NCI-H1417 treated with DMSO at 0.1 percent for 48 hours (cell line): ENCODE measurements at regions not wholly inside any gene's neighbourhood (a gene's known extent, or its start where the extent isn't known, plus 50 kb on each side); places are given as distances from the start of the nearest gene placed in this dataset.
A peak's percentile ranks its signal among the peaks of the same experiment; 100 is the strongest.

Experiments
- DNase-seq: peaks from one replicate; lab custom pipeline; 2025; lab: John Stamatoyannopoulos, UW

- DNase-seq: no peak
Observed at GRCh38 chr9:117547904-117548303, 133.0 kb upstream of the ASTN2 start.

DNA sequence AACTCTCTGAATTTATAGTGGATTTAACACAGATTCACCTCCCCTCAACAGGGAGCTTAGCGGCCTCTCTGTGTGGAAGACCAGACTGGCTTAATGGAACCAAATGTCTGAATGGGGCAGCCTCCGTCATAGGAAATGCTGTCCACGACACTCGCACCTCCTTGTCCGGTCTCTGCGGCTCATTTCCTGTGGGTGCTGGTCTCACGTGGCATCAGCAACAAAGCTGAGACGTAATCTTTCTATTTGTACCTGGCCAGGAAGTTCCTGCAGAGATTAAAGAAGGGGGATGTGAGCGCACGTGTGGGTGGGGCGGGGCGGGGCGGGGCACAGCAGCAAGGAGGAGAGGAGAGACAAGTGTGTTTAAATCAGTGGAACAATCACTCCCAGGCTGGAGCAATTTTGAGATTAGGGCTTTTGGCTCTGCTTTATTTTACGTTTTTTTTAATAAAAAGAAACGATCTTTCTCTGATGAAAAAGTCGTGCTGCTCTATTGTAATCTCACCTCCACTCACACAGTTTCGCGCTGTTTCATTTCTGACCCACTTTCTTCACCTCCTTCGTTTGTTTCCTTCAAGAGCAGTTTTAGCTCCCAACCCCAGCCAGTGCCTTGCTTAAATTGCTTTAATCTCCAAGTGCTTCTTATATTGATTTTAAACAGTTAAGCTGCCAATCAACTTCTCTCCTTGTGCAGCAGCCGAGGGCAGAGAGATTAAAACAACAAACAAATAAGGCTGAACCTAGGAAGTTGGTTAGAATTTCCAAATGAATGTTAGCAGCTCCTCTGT is 132.2 kb upstream of the ASTN2 start:
- DNase-seq: no peak

DNA sequence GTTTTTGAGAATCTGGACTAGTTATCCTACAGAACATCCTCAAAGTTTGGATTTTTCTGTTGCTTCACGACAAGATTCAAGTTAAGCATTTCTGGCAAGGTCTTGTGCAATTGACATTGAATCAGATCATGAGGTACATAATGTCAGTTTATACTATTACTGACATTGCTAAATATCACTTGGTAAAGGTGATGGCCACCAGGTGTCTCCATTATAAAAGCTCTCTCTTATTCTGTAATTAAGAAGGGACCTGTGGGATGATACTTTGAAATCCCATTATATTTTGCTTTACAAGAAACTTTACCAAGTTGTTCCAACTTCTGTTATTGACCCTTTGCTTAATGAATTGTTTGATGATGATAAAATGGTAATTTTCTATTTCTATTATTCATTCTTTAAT is 131.0 kb upstream of the ASTN2 start:
- no peak for DNase-seq

DNA sequence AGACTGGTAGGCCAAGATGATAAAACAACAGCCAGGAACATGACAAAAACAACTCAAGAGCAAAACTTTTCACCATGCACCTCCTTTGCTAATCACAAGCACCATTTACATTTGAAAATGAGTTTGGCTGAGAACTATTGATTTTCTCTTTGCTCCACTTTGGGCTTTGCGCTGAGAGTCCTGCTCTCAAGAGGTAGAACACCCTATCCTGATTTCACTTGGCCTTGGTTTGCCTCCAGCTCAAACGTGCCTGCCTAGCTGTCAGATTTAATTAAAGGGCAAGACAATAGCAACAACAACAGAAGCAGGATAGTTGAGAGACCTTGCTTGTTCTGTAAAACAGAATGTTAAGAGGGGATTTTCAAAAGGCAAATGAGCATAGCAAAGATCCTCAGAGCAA is 128.2 kb upstream of the ASTN2 start:
- no peak for DNase-seq

DNA sequence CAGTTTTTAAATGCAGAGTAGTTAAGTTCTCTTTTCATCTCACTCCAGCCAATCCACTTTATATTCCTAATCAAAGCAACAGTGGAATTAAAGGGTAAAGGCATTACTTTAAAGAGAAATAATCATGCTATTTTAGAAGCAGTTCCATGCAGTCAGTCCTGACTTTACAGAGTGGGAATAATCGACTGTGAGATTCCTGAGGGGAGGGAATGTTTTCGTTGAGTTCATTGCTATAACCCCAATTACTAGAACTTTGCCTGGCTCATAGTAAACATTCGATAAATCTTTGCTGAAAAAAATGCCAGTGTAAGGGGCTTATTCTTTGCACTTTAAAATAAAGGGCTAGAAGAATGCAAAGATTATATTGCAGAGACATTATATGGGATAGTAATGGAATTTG is 127.2 kb upstream of the ASTN2 start:
- no peak for DNase-seq

- no peak for DNase-seq
Observed at GRCh38 chr9:117541181-117541580, 126.3 kb upstream of the ASTN2 start.

DNA sequence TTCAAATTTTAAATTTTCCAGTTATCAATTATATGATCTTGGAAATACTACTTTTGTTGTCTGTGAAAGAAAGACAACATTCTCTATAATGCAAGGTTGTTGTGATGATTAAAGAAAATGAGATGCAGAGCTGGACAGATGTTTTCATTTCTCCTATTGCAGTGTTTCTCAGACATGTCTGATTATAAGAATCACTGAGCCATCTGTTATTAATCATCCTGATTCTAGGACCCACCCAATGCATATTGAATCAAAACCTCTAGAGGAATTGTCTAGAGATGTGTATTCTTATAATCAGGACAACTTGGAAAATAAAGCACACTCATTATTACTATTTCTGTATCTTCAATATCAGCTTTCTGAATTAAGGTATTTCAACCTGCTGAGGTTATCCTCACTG is 121.1 kb upstream of the ASTN2 start:
- no peak for DNase-seq

DNA sequence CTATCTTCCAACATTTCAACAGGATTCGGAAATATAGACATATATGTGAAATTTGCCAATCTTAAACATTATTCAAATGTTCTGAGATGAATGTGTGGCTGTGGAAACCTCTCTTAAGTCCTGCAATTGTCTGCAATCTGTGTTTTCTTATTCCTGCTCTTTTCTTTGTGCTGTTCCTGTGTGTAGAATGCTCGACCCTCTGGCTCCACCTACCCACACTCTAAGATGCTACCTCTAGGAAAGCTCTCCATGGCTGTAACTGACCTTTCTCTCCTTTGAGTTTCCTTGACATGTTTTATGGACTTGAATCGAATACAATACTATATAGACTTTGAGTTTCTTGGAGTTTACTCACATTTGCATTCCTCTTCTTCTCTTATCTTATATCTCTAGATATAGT is 120.6 kb upstream of the ASTN2 start:
- no peak for DNase-seq

- no peak for DNase-seq
Observed at GRCh38 chr9:117528225-117528624, 113.4 kb upstream of the ASTN2 start.

DNA sequence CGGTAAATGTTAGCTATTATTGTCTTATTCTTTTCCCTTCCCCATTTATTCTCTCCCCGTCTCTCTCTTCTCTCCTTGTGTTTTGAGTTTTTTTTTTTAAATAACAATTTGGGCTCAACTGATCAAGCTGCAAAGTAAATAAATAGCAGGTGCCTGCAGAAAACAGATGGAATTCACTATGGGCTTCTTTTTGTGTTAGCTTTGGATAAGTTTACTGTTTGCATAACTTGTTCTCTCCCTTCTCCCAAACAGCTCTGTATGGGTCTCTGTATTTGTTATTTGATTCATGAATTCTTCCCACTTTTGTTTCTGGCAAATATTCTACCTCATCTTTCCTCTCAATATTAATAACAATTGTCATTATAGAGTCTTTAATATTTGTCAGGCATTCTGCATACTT is 111.8 kb upstream of the ASTN2 start:
- DNase-seq: no peak

GRCh38 chr9:117523531-117524153 is 108.8 kb upstream of the ASTN2 start:
- DNase-seq: no peak

GRCh38 chr9:117521293-117521692 is 106.4 kb upstream of the ASTN2 start:
- no peak for DNase-seq

GRCh38 chr9:117516676-117517632 is 102.1 kb upstream of the ASTN2 start:
- no peak for DNase-seq

- no peak for DNase-seq
Observed at GRCh38 chr9:117511852-117512481, 97.1 kb upstream of the ASTN2 start.

GRCh38 chr9:117496307-117496706 is 81.5 kb upstream of the ASTN2 start:
- DNase-seq: no peak

DNA sequence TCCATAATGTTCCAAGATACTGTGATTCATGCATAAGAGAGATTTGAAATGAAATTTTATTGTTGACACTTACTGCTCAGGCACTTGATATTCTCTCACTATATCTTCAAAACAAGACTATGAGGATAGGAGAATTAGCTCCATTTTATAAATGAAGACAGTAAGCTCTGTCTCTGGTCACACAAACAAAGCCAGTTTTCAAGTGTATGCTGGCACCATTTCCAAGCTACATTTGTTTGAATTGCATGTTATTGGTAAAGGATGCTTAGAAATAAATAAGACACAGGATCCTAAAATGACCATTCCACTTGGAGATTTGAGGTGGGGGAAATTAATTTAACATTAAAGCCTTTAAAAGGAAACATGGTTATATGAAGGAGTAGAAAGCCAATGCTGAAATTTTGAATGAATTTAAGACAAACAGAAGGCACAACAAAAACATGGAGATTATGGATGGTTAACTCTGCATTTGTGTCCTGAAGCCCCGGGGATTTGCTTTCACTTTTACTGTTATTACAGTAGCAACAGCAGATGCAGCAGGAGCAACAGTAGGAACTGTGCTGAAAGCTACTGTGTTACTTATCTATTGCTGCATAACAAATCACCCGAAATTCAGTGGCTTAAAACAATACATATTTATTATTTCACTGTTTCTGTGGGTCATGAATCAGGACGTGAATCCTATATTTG is 79.7 kb upstream of the ASTN2 start:
- DNase-seq: no peak

GRCh38 chr9:117492476-117492875 is 77.6 kb upstream of the ASTN2 start:
- DNase-seq: no peak

DNA sequence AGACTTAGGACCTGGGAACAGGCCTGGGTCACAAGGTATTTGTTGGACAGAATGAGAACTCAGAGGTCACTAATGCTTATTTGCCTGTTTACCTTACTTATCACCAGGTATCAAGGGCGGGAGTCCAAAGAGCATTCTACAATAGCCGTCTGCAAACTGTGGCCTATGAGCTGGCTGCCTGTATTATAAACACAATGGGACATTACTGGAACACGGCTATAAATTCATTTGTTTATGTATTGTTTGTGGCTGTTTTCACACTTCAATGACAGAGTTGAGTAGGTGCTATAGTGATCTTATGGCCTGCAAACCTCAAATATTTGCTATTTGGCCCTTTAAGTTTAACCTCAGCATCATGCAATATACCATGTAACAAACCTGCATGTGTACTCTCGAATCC is 76.6 kb upstream of the ASTN2 start:
- DNase-seq: no peak

- DNase-seq: no peak
Observed at GRCh38 chr9:117490199-117490598, 75.3 kb upstream of the ASTN2 start.

DNA sequence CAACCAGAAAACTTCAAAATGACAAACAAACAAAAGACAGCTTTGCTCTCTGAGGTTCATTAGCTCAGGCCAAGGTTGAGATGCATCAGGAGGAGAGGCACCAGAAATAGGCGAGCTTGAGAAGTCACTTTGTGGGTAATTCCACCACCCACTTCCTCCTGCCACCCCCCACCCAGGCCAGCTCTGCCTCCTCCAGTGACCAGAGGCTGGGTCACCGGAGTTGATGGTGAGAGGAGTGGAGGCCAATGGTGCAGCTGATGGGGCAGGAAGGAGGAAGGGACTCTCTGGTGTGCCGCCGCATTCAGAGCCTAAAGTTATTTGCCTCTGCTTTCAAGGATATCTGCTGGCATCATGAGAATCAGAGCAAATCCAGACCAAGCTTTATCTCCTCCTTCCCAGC is 73.8 kb upstream of the ASTN2 start:
- no peak for DNase-seq

GRCh38 chr9:117487555-117488175 is 72.8 kb upstream of the ASTN2 start:
- DNase-seq: peak; percentile 94
